Mammary epithelial cell (primary cell): ENCODE measurements at regions not wholly inside any gene's neighbourhood (a gene's known extent, or its start where the extent isn't known, plus 50 kb on each side); places are given as distances from the start of the nearest gene placed in this dataset.

Experiments
- EZH2 ChIP-seq: IDR thresholded peaks from 2 replicates; pipeline ENCODE4 v1.6.1; 2012; ENCODE audit warnings: low read length, inconsistent platforms, borderline replicate concordance
- TF ChIP-seq, protein P1 (sequence below), 2 donors: IDR thresholded peaks in 1 of 2; conservative IDR thresholded peaks in 1 of 2; 2 replicates each; pipeline ENCODE4 v1.5.1; 2011 to 2012; ENCODE audit warnings: inconsistent platforms in 2 of 2, low read length in 2 of 2, mild to moderate bottlenecking in 2 of 2, control low read depth in 1 of 2, low read depth in 1 of 2; ENCODE audit not compliant: insufficient read depth in 1 of 2; ENCODE audit errors: extremely low read depth in 1 of 2

DNA sequence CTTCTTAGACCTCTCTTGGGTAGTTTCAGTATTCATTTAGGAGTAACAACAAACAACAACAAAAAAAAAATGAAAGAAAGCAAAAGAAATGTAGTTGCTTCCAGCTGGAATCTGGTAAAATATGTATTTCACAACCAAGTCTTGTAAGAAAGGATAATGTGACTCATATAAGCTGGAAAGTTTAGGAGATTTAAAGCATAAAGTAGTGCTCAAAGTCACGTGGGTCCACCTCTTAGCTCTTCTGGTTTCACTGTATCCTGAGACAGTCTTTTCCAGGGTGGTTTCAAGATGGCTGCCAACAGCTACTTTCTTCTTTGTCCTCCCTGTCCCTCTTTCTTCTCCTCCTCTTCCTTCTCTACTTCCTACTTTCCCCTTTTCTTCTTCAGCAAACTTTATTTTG lies 69.5 kb upstream of the CDK13 start:
- TF ChIP-seq, protein P1, sequence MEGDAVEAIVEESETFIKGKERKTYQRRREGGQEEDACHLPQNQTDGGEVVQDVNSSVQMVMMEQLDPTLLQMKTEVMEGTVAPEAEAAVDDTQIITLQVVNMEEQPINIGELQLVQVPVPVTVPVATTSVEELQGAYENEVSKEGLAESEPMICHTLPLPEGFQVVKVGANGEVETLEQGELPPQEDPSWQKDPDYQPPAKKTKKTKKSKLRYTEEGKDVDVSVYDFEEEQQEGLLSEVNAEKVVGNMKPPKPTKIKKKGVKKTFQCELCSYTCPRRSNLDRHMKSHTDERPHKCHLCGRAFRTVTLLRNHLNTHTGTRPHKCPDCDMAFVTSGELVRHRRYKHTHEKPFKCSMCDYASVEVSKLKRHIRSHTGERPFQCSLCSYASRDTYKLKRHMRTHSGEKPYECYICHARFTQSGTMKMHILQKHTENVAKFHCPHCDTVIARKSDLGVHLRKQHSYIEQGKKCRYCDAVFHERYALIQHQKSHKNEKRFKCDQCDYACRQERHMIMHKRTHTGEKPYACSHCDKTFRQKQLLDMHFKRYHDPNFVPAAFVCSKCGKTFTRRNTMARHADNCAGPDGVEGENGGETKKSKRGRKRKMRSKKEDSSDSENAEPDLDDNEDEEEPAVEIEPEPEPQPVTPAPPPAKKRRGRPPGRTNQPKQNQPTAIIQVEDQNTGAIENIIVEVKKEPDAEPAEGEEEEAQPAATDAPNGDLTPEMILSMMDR (conservative IDR thresholded peaks at IDR 0.05 in 1 of 2, IDR thresholded peaks at IDR 0.05 in 1 of 2; ENCODE audit: extremely low read depth in 1 of 2, insufficient read depth in 1 of 2, low read depth in 1 of 2, low read length in 2 of 2) = no peak
- no peak for TF ChIP-seq EZH2
